A673 (cell line): ENCODE measurements at regions not wholly inside any gene's neighbourhood (a gene's known extent, or its start where the extent isn't known, plus 50 kb on each side); places are given as distances from the start of the nearest gene placed in this dataset.

ENCODE experiments used
- CTCF ChIP-seq: fragments of 300-800, 200-600 bp; sonication (generic); conservative IDR thresholded peaks from 2 replicates; pipeline ENCODE4 v1.5.1; 2017; ENCODE audit warnings: low read depth, mild to moderate bottlenecking, antibody characterized with exemption, low read length, moderate library complexity, mixed read lengths
- EZH2 ChIP-seq: fragments of 200-600 bp; sonication (generic); IDR thresholded peaks from 2 replicates; pipeline ENCODE4 v1.6.1; 2017; ENCODE audit warnings: borderline replicate concordance, low read depth, mild to moderate bottlenecking, mixed read lengths, antibody characterized with exemption, low read length; ENCODE audit not compliant: poor library complexity, severe bottlenecking

GRCh38 chr10:6907877-6908530, 327.9 kb upstream of the PRKCQ start:
- no peak for TF ChIP-seq CTCF
- no peak for TF ChIP-seq EZH2
